NCI-H510A (cell line): ENCODE measurements at regions not wholly inside any gene's neighbourhood (a gene's known extent, or its start where the extent isn't known, plus 50 kb on each side); places are given as distances from the start of the nearest gene placed in this dataset.

ENCODE experiments used
- DNase-seq: peaks from one replicate; lab custom pipeline; 2025; lab: John Stamatoyannopoulos, UW

DNA sequence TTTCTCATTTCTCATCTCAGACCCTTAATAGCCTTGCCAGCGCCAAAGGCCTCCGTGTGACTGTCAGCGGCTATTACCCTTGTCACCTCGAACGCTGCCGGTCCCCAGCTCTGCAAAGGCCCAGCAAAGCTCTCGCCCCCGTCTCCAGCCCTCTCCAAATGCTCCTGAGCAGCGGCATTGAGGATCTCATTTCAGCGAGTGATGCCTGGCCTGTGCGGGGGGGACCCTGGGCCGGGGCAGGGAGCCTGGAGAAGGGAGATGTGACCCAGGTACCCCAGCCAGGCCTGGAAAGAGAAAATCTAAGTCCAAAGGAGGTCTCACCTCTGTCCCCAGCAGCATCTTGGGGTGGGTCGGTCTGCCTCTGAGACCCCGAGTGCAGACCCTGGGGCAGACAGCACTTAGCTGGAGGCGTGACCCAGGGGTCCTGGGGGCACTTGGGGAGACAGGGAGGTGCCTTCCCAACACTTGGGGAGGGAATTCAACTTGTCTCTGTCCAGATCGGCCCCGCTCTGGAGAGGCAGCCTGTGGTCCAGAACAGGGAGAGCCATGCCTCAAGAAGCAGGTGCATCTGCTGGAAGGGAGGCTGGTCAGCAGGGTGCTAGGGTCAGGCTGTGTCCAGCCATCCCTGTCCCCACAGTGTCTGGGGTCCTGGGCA is 521.3 kb downstream of the TBC1D22A start:
- no peak for DNase-seq

- no peak for DNase-seq
These were observed 520.4 kb downstream of the TBC1D22A start for GRCh38 chr22:47282851-47283250.

- DNase-seq, result no peak
These were observed 519.9 kb downstream of the TBC1D22A start for GRCh38 chr22:47282366-47282765.

- no peak for DNase-seq
These were observed 519.0 kb downstream of the TBC1D22A start for GRCh38 chr22:47281126-47282106.

DNA sequence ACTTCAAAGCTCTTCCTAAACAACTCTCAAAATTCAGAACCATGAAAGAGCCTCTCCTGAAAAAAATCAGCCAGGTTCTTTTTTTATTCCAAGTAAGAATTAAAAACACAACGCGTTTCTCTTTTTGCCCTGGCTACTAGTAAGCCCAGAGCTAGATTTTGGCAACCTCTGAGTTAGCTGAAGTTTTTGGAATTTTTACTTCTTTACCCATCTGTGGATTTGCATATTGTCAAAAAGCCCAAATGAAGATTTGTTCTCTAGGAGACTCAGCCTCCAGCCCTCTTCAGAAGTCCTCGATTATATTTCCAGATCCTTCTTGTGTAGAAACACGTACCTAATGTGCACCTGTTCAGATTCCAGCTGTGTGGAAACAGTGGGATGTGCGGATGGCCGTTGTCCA is 517.9 kb downstream of the TBC1D22A start:
- DNase-seq, result no peak

DNA sequence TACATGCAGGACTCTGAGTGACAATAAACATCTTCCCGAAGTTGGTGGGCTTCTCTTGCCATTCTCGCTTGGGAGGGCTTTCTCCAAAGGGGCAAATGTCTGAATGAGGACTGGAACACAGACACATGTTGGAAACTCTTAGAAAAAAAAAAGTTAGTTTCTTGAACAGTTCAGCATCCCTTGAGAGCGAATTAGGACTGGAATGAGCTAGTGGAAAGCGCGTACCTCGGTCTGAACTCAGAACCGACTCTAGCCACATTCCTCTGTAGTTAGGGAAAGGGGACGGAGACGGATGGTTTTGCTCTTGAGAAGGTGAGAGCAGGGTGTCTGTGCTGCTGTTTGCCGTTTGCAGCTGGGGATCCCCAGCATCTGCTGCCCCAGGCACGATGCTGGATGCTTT is 517.3 kb downstream of the TBC1D22A start:
- DNase-seq, result no peak

GRCh38 chr22:47279337-47279736 is 516.9 kb downstream of the TBC1D22A start:
- no peak for DNase-seq

- no peak for DNase-seq
These were observed 516.2 kb downstream of the TBC1D22A start for GRCh38 chr22:47278655-47279054.

GRCh38 chr22:47277531-47277930 is 515.1 kb downstream of the TBC1D22A start:
- no peak for DNase-seq

DNA sequence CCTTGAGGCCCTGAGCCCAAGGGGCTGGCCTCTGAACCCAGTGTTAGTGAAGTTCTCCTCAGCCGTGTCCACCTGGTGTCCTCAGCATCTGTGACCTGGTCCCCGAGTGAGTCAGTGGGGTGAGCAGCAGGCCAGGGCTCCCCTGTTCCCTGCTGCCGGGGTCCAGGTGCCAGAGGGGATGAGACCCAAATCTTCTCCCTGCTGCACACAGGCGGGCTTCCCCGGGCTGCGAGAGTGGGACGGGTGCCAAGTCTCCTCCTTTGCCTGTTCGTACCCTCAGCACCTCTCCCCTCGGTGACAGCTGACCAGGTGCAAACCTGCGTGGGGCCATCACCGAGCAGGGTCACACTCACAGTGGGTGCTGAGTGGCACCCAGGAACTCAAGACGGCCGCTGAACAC is 514.5 kb downstream of the TBC1D22A start:
- no peak for DNase-seq

DNA sequence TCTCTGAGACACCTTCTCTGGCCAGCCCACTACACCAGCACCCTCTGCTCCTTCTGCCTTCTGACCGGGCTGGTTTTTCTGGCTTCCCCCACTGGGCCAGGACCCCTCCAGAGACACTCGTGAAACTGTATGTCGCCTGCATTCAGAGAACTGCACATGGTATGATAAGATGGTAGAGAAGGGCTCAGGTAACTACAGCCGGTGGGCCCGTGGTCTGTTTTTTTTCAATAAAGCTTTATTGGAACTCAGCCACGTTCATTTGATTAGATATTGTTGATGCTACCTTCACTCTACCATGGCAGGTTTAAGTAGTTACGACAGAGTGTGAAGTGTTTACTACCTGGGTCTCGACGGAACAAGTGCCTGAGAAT is 514.0 kb downstream of the TBC1D22A start:
- no peak for DNase-seq

DNA sequence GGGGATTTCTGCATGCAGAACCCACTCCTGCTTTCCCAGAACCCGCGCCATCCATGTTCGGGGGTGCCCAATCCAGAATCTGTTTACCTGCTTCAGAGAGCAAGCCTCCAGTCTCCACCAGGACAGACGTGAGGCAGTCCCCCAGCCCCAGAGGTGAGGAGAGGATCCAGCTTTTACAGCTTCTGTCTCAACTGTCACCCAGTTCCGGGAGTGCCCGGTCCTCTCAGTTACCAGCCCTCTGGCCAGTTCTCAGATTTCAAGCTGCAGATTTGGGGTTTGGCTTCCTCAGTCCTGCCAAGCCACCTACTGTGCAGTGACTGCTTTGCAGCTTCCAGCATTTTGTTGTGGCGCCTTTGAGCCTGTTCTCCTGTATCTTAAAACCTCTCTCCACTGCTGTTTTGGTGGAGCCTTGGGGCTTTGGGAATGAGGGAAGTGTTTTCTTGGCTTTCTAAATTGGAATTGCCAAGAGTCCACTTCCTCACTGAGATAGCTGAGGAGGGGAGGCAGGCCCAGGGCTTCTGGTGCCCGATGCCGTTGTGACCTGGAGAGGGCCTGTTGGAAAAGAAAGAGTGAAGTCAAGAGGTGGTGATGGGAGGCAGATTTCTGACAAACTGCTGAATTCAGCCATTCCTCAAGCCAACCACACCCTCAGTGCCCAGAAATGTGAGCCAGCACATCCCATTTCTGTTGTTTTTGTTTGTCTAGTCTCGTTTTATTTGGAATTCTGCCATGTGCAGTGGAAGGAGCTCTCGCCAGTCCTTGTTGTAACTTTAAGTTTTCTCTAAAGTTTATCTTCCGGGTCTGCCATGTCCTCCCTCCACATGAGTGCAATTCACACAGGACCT is 513.4 kb downstream of the TBC1D22A start:
- DNase-seq, result peak; percentile 22

DNA sequence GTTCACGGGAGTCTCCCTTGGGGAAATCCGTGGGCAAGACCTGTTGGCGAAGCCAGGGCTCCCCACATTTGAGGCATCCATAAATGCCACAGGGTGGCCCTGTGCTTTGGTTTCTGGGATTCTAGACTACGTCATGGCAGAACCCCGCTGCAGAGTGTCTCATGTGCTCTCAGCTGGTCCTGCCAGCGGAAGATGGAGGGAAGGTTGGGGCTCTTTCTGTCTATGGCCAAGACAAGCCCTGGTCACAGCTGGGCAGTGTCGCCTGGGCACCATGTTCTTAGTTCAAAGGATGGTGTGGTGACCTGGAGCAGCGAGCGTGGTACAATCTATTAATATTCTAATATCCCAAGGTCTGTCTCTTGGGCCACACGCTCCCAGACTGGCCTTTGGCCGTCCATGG is 511.7 kb downstream of the TBC1D22A start:
- no peak for DNase-seq

- DNase-seq, result no peak
These were observed 508.1 kb downstream of the TBC1D22A start for GRCh38 chr22:47270463-47271135.

- DNase-seq, result no peak
These were observed 507.2 kb downstream of the TBC1D22A start for GRCh38 chr22:47269516-47270088.

- DNase-seq, result no peak
These were observed 505.2 kb downstream of the TBC1D22A start for GRCh38 chr22:47267513-47268282.

- DNase-seq, result no peak
These were observed 503.9 kb downstream of the TBC1D22A start for GRCh38 chr22:47266329-47266728.

DNA sequence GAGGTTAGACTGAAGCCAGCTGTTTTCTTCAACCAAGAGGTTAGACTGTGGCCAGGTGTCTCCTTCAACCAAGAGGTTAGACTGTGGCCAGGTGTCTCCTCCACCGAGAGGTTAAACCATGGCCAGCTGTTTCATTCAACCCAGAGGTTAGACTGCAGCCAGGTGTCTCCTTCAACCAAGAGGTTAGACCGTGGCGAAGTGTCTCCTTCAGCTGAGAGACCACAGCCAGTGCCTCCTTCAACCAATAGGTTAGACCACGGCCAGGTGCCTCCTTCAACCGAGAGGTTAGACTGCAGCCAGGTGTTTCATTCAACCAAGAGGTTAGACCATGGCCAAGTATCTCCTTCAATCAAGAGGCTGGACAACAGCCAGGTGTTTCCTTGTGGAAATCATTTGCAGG is 498.1 kb downstream of the TBC1D22A start:
- DNase-seq, result peak; percentile 72

GRCh38 chr22:47259990-47260389 is 497.5 kb downstream of the TBC1D22A start:
- DNase-seq, result no peak

- DNase-seq, result no peak
These were observed 496.6 kb downstream of the TBC1D22A start for GRCh38 chr22:47259049-47259448.

GRCh38 chr22:47257976-47258375 is 495.5 kb downstream of the TBC1D22A start:
- DNase-seq, result no peak
